Smooth muscle cell (in vitro differentiated cells): ENCODE measurements at regions not wholly inside any gene's neighbourhood (a gene's known extent, or its start where the extent isn't known, plus 50 kb on each side); places are given as distances from the start of the nearest gene placed in this dataset.

Experiments
- DNase-seq: peaks from one replicate; lab custom pipeline; 2025; ENCODE audit not compliant: unreplicated experiment; lab: John Stamatoyannopoulos, UW
- H2AFZ ChIP-seq: fragments of 200-600 bp; sonication (generic); 2 replicates; pipeline ENCODE4 v1.6.0; 2016; ENCODE audit warnings: antibody characterized with exemption, low read depth, mild to moderate bottlenecking
- H3F3A ChIP-seq: fragments of 200-600 bp; sonication (generic); 2 replicates; pipeline ENCODE4 v1.6.0; 2017; ENCODE audit warnings: antibody characterized with exemption, low read depth
- H3K27ac ChIP-seq: fragments of 200-600 bp; sonication (generic); 2 replicates; pipeline ENCODE4 v1.5.1; 2016; ENCODE audit warnings: low read depth, mild to moderate bottlenecking
- H3K27me3 ChIP-seq: fragments of 200-600 bp; sonication (generic); 2 replicates; pipeline ENCODE4 v1.6.1; 2016; ENCODE audit warnings: low read depth, mild to moderate bottlenecking
- H3K36me3 ChIP-seq: fragments of 200-600 bp; sonication (generic); 2 replicates; pipeline ENCODE4 v1.5.1; 2016; ENCODE audit warnings: low read depth
- H3K4me1 ChIP-seq: fragments of 200-600 bp; sonication (generic); 2 replicates; pipeline ENCODE4 v1.5.1; 2016; ENCODE audit warnings: low read depth
- H3K4me2 ChIP-seq: fragments of 200-600 bp; sonication (generic); 2 replicates; pipeline ENCODE4 v1.6.0; 2016; ENCODE audit warnings: mild to moderate bottlenecking
- H3K4me3 ChIP-seq: fragments of 200-600 bp; sonication (generic); 2 replicates; pipeline ENCODE4 v1.5.1; 2016; ENCODE audit warnings: mild to moderate bottlenecking
- H3K79me2 ChIP-seq: fragments of 200-600 bp; sonication (generic); 2 replicates; pipeline ENCODE4 v1.6.0; 2016; ENCODE audit warnings: low read depth, mild to moderate bottlenecking
- H3K9ac ChIP-seq: fragments of 200-600 bp; sonication (generic); 2 replicates; pipeline ENCODE4 v1.6.0; 2016; ENCODE audit warnings: low read depth
- H3K9me3 ChIP-seq: fragments of 200-600 bp; sonication (generic); replicated peaks from 2 replicates; pipeline ENCODE4 v1.5.1; 2016; ENCODE audit warnings: low read depth
- H4K20me1 ChIP-seq: fragments of 200-600 bp; sonication (generic); 2 replicates; pipeline ENCODE4 v1.6.0; 2016; ENCODE audit warnings: low read depth
- WGBS: methylation state at CpG from one replicate; pipeline ENCODE4 v1.1.7; 2016; ENCODE audit warnings: low lambda C conversion rate; 5-methylcytosine and 5-hydroxymethylcytosine counted together
- TF ChIP-seq, protein P1 (sequence below): fragments of 200-600 bp; sonication (generic); IDR thresholded peaks from 2 replicates; pipeline ENCODE4 v1.5.1; 2017; ENCODE audit warnings: borderline replicate concordance, mild to moderate bottlenecking, antibody characterized with exemption; ENCODE audit not compliant: insufficient read depth, poor library complexity, severe bottlenecking

DNA sequence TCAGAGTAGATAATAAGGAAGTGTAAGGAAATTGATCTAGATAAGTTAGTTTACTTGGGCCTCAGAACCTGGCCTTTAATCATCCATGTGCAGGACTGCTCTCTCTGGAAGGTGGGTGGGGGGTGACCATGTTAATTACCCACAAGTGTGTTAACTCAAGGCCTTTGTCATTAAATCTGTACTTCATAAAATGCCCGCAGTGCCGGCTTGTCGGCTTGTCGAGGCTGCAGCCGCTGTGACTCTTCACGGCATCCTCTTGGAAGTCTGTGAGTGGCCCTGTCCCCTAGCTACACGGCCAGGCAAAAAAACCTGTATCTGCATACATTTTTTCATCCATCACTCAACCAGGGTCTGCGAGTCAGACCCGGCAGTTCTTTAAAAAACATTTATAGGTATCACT lies 70.9 kb upstream of the ASCC3 start:
- no peak overlapping the region for H3K9ac ChIP-seq
- H3K36me3 ChIP-seq = no peaks in the 10 kb centered on the region
- H3K27me3 ChIP-seq = no peaks in the 10 kb centered on the region
- DNase-seq = no peak
- H4K20me1 ChIP-seq = no peaks in the 10 kb centered on the region
- no peak overlapping the region for H2AFZ ChIP-seq
- TF ChIP-seq, protein P1, sequence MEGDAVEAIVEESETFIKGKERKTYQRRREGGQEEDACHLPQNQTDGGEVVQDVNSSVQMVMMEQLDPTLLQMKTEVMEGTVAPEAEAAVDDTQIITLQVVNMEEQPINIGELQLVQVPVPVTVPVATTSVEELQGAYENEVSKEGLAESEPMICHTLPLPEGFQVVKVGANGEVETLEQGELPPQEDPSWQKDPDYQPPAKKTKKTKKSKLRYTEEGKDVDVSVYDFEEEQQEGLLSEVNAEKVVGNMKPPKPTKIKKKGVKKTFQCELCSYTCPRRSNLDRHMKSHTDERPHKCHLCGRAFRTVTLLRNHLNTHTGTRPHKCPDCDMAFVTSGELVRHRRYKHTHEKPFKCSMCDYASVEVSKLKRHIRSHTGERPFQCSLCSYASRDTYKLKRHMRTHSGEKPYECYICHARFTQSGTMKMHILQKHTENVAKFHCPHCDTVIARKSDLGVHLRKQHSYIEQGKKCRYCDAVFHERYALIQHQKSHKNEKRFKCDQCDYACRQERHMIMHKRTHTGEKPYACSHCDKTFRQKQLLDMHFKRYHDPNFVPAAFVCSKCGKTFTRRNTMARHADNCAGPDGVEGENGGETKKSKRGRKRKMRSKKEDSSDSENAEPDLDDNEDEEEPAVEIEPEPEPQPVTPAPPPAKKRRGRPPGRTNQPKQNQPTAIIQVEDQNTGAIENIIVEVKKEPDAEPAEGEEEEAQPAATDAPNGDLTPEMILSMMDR = no peak
- no peaks in the 10 kb centered on the region for H3K4me1 ChIP-seq
- no peaks in the 10 kb centered on the region for H3K79me2 ChIP-seq
- no peak overlapping the region for H3K4me3 ChIP-seq
- H3K9me3 ChIP-seq = no peaks in the 10 kb centered on the region
- H3K4me2 ChIP-seq = no peak overlapping the region
- H3K27ac ChIP-seq = no peak overlapping the region
- 71% methylated on average over 9 of the region's 9 CpGs for WGBS
- H3F3A ChIP-seq = no peaks in the 10 kb centered on the region

DNA sequence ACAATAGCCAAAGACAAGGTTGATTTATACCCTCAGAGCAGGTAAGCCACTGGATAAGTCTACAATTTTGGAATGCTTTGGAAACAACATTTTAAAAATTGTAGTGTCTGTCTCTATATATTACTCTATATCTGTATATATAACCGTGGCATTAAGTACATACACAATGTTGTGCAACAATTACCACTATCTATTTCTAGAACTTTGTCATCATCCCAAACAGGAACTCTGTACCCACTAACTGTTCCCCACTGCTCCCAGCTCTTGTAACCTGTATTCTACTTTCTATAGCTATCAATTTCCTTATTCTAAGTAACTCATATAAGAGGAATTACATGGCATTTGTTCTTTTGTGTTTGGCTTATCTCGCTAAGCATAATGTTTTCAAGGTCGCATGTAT lies 78.2 kb upstream of the ASCC3 start:
- H3K27ac ChIP-seq = no peak overlapping the region
- H3K9ac ChIP-seq = no peak overlapping the region
- H4K20me1 ChIP-seq = no peaks in the 10 kb centered on the region
- TF ChIP-seq, protein P1 = no peak
- 84% methylated on average over 3 of the region's 3 CpGs for WGBS
- no peak overlapping the region for H3K4me3 ChIP-seq
- H3K4me1 ChIP-seq = no peaks in the 10 kb centered on the region
- no peak overlapping the region for H3K4me2 ChIP-seq
- H3K79me2 ChIP-seq = no peaks in the 10 kb centered on the region
- H3F3A ChIP-seq = no peaks in the 10 kb centered on the region
- H3K9me3 ChIP-seq = no peaks in the 10 kb centered on the region
- no peaks in the 10 kb centered on the region for H3K36me3 ChIP-seq
- H2AFZ ChIP-seq = no peak overlapping the region
- no peaks in the 10 kb centered on the region for H3K27me3 ChIP-seq
- no peak for DNase-seq

DNA sequence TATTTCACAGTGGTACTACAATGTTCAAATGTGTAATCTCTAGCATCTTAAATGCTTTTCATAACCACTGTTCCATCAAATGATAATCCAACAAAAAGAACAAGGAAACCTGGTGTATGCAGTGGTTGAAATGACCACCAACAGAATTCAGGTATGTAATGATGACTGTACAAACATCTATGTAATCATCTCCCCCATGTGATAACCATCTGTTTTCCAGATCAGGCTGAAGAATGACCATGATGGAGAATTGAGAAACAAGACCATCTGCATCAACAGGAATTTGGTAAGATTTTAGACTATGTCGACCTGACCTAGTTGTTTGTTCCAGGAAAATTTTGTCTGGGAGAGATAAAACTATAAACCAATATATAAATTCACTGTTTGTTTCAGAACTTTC lies 81.3 kb upstream of the ASCC3 start:
- Histone ChIP-seq H3K9ac (no peak overlapping the region), H3K27ac (no peak overlapping the region), H3F3A (no peaks in the 10 kb centered on the region), H3K4me3 (no peak overlapping the region), H3K4me2 (no peak overlapping the region), H2AFZ (no peak overlapping the region), H3K9me3 (no peaks in the 10 kb centered on the region), H4K20me1 (no peaks in the 10 kb centered on the region), H3K27me3 (no peaks in the 10 kb centered on the region), H3K36me3 (no peaks in the 10 kb centered on the region), H3K4me1 (no peaks in the 10 kb centered on the region), H3K79me2 (no peaks in the 10 kb centered on the region)
- TF ChIP-seq, protein P1 = no peak
- no peak for DNase-seq
- WGBS = 93% methylated on average over 1 of the region's 1 CpG

DNA sequence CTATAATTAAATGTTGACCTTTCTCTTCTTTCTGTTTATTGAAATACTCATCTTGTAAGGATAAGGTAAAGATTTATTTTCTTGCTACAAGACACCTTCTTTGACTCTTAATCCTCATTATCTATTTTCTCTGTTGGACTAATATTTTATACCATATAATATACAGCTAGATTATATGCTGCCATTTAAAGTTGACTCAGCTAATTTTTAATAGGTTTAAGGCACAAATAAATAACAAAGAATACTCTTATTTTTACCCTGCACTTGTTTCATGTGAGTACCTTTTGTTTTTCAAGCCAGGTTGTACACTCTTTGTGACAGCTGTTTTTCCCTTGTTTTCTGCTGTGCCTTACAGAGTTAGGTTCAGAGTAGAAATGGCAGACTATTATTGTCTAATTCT lies 83.9 kb upstream of the ASCC3 start:
- DNase-seq = no peak
- H3K27ac ChIP-seq = no peak overlapping the region
- no peaks in the 10 kb centered on the region for H3K79me2 ChIP-seq
- H2AFZ ChIP-seq = no peak overlapping the region
- no peaks in the 10 kb centered on the region for H3K27me3 ChIP-seq
- H3K36me3 ChIP-seq = no peaks in the 10 kb centered on the region
- no peaks in the 10 kb centered on the region for H4K20me1 ChIP-seq
- H3K4me1 ChIP-seq = no peaks in the 10 kb centered on the region
- no peaks in the 10 kb centered on the region for H3K9me3 ChIP-seq
- H3F3A ChIP-seq = no peaks in the 10 kb centered on the region
- H3K9ac ChIP-seq = no peak overlapping the region
- TF ChIP-seq, protein P1 = no peak
- no peak overlapping the region for H3K4me3 ChIP-seq
- no peak overlapping the region for H3K4me2 ChIP-seq
